ENCODE measurements at regions not wholly inside any gene's neighbourhood (a gene's known extent, or its start where the extent isn't known, plus 50 kb on each side); places are given as distances from the start of the nearest gene placed in this dataset.

DNA sequence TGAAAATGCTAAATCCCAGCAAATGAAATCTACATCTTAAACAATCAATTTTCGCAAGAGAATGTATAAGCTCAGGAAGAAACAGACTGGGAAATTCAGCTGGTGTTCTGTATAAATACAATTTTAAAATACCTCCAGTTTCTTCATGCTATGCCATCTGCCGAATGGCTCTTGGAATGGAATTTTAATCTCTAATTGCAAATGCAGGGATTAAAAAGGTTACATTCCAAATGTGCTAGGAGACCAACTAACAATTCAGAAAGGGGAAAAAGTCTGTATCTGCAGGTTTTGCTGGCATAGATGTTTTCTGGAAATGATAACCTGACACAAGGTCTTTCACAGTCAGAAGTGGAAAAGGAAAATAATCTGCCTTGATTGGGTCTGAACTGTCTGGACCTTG, 379.7 kb downstream of the MAT2B start:
- no peaks in the 10 kb centered on the region for H3K36me3 ChIP-seq (ENCODE audit: control insufficient read depth in 4 of 4, insufficient read depth in 3 of 4, low read depth in 1 of 4, low read length in 3 of 4)
- no peak overlapping the region for H3K27ac ChIP-seq (ENCODE audit: low read depth in 1 of 2, low read length in 2 of 2)
- H3K4me3 ChIP-seq (ENCODE audit: low read depth in 1 of 3, low read length in 3 of 3) = no peak overlapping the region
- TF ChIP-seq GABPA (IDR thresholded peaks at IDR 0.05 in 1 of 2, conservative IDR thresholded peaks at IDR 0.05 in 1 of 2) = no peak
- TF ChIP-seq, protein P1, sequence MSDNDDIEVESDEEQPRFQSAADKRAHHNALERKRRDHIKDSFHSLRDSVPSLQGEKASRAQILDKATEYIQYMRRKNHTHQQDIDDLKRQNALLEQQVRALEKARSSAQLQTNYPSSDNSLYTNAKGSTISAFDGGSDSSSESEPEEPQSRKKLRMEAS (IDR thresholded peaks at IDR 0.05) = no peak
- TF ChIP-seq, protein P2, sequence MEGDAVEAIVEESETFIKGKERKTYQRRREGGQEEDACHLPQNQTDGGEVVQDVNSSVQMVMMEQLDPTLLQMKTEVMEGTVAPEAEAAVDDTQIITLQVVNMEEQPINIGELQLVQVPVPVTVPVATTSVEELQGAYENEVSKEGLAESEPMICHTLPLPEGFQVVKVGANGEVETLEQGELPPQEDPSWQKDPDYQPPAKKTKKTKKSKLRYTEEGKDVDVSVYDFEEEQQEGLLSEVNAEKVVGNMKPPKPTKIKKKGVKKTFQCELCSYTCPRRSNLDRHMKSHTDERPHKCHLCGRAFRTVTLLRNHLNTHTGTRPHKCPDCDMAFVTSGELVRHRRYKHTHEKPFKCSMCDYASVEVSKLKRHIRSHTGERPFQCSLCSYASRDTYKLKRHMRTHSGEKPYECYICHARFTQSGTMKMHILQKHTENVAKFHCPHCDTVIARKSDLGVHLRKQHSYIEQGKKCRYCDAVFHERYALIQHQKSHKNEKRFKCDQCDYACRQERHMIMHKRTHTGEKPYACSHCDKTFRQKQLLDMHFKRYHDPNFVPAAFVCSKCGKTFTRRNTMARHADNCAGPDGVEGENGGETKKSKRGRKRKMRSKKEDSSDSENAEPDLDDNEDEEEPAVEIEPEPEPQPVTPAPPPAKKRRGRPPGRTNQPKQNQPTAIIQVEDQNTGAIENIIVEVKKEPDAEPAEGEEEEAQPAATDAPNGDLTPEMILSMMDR (IDR thresholded peaks at IDR 0.05; ENCODE audit: low read depth, low read length, missing input control) = no peak
- no peak for TF ChIP-seq FOXA1 (IDR thresholded peaks at IDR 0.05)
- TF ChIP-seq HNF4A (conservative IDR thresholded peaks at IDR 0.05) = no peak
- TF ChIP-seq, protein P3, sequence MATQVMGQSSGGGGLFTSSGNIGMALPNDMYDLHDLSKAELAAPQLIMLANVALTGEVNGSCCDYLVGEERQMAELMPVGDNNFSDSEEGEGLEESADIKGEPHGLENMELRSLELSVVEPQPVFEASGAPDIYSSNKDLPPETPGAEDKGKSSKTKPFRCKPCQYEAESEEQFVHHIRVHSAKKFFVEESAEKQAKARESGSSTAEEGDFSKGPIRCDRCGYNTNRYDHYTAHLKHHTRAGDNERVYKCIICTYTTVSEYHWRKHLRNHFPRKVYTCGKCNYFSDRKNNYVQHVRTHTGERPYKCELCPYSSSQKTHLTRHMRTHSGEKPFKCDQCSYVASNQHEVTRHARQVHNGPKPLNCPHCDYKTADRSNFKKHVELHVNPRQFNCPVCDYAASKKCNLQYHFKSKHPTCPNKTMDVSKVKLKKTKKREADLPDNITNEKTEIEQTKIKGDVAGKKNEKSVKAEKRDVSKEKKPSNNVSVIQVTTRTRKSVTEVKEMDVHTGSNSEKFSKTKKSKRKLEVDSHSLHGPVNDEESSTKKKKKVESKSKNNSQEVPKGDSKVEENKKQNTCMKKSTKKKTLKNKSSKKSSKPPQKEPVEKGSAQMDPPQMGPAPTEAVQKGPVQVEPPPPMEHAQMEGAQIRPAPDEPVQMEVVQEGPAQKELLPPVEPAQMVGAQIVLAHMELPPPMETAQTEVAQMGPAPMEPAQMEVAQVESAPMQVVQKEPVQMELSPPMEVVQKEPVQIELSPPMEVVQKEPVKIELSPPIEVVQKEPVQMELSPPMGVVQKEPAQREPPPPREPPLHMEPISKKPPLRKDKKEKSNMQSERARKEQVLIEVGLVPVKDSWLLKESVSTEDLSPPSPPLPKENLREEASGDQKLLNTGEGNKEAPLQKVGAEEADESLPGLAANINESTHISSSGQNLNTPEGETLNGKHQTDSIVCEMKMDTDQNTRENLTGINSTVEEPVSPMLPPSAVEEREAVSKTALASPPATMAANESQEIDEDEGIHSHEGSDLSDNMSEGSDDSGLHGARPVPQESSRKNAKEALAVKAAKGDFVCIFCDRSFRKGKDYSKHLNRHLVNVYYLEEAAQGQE (IDR thresholded peaks at IDR 0.05) = no peak
- TF ChIP-seq YY1 (IDR thresholded peaks at IDR 0.05) = no peak
- TF ChIP-seq SP1 (IDR thresholded peaks at IDR 0.05) = no peak
- TF ChIP-seq, protein P4, sequence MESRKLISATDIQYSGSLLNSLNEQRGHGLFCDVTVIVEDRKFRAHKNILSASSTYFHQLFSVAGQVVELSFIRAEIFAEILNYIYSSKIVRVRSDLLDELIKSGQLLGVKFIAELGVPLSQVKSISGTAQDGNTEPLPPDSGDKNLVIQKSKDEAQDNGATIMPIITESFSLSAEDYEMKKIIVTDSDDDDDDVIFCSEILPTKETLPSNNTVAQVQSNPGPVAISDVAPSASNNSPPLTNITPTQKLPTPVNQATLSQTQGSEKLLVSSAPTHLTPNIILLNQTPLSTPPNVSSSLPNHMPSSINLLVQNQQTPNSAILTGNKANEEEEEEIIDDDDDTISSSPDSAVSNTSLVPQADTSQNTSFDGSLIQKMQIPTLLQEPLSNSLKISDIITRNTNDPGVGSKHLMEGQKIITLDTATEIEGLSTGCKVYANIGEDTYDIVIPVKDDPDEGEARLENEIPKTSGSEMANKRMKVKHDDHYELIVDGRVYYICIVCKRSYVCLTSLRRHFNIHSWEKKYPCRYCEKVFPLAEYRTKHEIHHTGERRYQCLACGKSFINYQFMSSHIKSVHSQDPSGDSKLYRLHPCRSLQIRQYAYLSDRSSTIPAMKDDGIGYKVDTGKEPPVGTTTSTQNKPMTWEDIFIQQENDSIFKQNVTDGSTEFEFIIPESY (IDR thresholded peaks at IDR 0.05) = no peak
- no peak for TF ChIP-seq EGR1 (IDR thresholded peaks at IDR 0.05; ENCODE audit: low read depth in 2 of 2)
- TF ChIP-seq HNF4G (IDR thresholded peaks at IDR 0.05) = no peak
- TF ChIP-seq, protein P5, sequence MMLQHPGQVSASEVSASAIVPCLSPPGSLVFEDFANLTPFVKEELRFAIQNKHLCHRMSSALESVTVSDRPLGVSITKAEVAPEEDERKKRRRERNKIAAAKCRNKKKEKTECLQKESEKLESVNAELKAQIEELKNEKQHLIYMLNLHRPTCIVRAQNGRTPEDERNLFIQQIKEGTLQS (IDR thresholded peaks at IDR 0.05) = no peak
- TF ChIP-seq RXRA (IDR thresholded peaks at IDR 0.05) = no peak
- no peak for TF ChIP-seq JUND (IDR thresholded peaks at IDR 0.05)
- TF ChIP-seq FOXA2 (IDR thresholded peaks at IDR 0.05) = no peak
- TF ChIP-seq RAD21 (IDR thresholded peaks at IDR 0.05) = no peak
- no peak for TF ChIP-seq NR2F2 (IDR thresholded peaks at IDR 0.05)
- TF ChIP-seq TAF1 (conservative IDR thresholded peaks at IDR 0.05) = no peak
- no peaks in the 10 kb centered on the region for H3K9me3 ChIP-seq (ENCODE audit: control insufficient read depth in 4 of 4, low read length in 3 of 4)
- peaks cover 0 to 2% (median 0%) of the 10 kb centered on the region in 4 donors for H3K27me3 ChIP-seq (ENCODE audit: control insufficient read depth in 4 of 4, insufficient read depth in 4 of 4, low read length in 3 of 4)
- no peaks in the 10 kb centered on the region for H3K4me1 ChIP-seq (ENCODE audit: control insufficient read depth in 4 of 4, insufficient read depth in 4 of 4, low read length in 3 of 4)
- WGBS = 82% methylated on average over 2 of the region's 2 CpGs
- H3K9ac ChIP-seq (ENCODE audit: low read depth in 1 of 2, low read length in 2 of 2) = no peak overlapping the region
- DNase-seq (ENCODE audit: low spot score) = no peak

Data from liver (tissue), 8 donors.